ENCODE measurements at regions not wholly inside any gene's neighbourhood (a gene's known extent, or its start where the extent isn't known, plus 50 kb on each side); places are given as distances from the start of the nearest gene placed in this dataset.

GRCh38 chr1:58862728-58863385, 79.0 kb upstream of the JUN start:
- DNase-seq (ENCODE audit: low read depth) = no peak

DNA sequence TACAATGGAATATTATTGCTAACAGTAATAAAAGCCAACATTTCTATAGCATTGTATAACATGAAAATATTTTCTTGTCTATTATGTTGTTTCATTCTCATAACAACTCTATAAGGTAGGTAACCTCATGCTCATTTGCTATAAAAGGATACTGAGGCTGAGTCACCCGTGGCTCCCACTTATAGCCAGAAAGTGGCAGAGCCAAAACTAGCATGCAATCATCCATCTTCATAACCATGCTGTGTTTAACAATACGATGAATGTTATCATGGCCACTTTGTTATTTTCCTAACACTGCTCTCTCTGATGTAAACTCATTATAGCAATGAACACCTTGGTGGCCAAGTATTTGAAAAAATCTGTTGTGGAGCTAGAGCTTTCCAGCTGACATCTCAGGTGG, 80.8 kb upstream of the JUN start:
- DNase-seq (ENCODE audit: low read depth) = no peak

DNA sequence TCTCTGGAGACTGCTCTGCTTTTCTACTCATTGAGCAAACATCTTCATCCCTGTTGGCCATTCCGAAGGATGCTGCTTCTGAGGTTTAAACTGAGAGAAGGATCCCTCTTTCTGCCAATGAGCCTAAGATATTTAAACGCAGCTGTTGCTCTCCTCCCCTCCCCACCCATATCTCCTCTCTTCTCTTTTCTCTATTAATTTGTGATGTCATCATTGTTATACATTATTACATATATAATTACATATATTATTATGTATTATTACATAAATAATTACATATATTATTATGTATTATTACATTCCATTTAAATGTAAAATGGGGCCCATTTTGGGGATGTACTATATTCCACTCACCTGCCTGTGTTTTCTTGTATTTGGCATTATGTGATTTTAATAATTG, 82.7 kb upstream of the JUN start:
- DNase-seq (ENCODE audit: low read depth) = no peak

DNA sequence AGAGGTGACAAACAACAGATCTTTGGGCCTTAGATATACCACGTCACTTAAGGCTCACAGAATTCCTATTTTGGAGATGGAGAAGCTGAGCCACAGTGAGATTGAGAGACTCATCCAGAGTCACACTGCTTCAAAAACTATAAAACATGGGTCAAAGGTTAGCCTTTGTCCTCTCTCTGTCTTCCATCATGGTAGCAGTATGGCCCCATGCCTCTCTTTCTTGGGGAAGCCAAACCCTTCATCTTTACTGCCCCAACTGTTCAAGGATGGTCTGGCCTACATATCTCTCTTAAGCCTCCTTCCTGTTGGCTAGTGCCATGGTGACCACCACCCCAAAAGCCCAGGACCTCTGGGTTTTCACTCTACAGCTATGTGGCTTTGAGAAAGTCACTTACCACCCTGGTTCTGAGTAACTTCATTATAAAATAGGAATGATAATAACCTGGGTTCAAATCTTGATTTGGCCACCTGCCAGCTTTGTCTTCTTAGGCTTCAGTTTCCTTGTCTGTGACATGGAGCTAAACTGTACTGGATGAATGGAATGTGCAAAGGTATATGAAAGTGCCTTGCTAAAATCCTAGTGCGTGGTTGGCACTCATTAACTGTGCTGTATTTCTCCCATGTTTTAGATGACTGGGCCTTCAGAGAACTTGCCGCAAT, 85.9 kb upstream of the JUN start:
- no peak for DNase-seq (ENCODE audit: low read depth)

DNA sequence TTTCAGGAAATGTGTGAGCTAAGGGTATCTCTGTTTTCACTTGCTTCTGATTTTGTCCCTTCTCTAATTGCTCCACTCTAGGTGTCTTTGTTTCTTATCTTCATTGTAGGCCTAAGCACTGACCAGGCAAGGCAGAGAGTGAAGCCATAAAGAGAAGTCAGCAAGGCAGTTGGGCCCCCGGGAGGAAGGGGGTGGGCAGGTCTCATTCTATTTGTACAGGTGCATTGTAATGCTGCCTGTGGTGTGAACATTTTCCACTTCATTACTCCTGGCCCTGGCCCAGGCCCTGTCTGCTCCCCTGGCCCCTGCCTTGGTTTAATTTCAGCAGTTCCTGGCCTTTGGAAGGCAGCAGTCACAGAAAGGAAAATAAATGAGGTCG, 86.4 kb upstream of the JUN start:
- DNase-seq (ENCODE audit: low read depth) = no peak

DNA sequence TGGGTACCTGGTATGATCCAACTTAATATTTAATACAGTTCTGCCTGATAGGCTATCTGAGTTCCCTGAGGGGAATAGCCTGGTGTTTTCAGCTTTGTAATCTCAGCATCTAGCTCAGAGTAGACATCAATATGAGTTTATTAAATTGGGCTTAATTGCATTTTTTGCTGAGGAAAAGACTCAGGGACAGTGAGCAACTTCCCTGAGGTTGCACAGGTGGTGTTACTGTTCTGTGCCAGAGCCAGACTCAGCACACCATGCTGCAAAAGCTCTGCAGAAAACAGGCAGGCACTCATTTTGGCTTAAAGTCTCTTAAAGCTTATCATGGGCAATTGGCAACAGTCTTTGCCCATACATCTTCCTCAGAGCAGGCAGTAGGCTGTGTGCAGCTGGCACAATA, 90.5 kb upstream of the JUN start:
- no peak for DNase-seq (ENCODE audit: low read depth)

- DNase-seq (ENCODE audit: low read depth) = no peak
Observed at GRCh38 chr1:58874757-58875755, 91.2 kb upstream of the JUN start.

GRCh38 chr1:58879464-58879863, 95.6 kb upstream of the JUN start:
- no peak for DNase-seq (ENCODE audit: low read depth)

- DNase-seq (ENCODE audit: low read depth) = no peak
Observed at GRCh38 chr1:58880592-58880991, 96.7 kb upstream of the JUN start.

DNA sequence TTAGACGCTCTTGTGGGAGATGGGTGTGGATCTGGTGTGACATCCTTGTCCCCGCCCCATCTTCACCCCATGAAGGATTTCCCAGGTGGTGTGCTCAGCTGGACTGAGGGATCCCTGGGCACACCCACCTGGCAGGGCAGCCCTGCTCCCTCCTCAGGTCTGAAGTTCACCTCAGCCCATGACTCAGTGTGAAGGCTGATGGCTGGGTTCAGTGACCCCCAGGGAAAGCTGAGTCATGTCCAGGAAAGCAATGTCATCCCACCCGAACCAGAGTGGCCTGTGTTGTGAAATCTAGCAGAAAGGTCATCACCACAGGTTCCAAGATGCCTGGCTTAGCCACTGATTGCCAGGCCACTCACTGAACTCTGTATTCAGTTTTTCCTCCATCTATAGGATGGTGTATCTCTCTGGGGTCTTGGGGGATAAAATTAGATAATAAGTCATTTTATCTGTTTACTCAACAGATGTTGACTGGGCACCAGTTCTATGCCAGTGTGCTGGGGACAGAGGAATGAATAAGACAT, 97.7 kb upstream of the JUN start:
- DNase-seq (ENCODE audit: low read depth) = no peak

DNA sequence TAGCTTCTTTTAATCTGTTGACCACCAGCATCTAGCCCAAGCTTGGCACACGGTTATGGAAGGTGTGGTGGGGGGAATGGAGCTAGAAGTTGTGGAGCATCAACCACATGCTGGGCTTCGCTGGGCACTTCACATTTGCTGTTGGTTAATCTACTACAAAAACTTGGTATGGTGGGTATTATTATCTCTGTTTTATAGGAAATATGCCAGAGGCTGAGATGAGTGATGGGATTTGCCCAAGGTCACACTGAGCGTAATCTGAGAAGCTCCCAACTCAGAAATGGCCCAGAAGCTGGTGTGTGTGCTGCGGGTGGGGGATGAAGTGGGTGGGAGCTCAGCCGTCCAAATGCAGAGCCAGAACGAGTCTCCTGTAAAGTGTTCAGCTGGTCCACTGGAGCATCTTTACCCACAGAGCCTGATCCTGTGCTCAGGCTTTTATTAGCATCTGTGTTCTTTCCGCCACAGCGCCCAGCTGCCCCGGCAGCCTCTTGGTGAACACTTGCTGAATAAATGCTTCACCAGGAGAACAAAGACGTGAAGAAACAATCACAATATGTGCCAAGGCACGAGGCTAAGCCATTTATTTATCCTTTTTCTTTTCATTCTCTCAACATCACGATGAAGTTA, 98.6 kb upstream of the JUN start:
- no peak for DNase-seq (ENCODE audit: low read depth)

- no peak for DNase-seq (ENCODE audit: low read depth)
Observed at GRCh38 chr1:58883037-58883887, 99.4 kb upstream of the JUN start.

GRCh38 chr1:58883888-58884482, 100.1 kb upstream of the JUN start:
- no peak for DNase-seq (ENCODE audit: low read depth)

- DNase-seq (ENCODE audit: low read depth) = no peak
Observed at GRCh38 chr1:58884706-58885661, 101.1 kb upstream of the JUN start.

GRCh38 chr1:58885998-58886397, 102.2 kb upstream of the JUN start:
- no peak for DNase-seq (ENCODE audit: low read depth)

- DNase-seq (ENCODE audit: low read depth) = no peak
Observed at GRCh38 chr1:58886611-58887010, 102.8 kb upstream of the JUN start.

DNA sequence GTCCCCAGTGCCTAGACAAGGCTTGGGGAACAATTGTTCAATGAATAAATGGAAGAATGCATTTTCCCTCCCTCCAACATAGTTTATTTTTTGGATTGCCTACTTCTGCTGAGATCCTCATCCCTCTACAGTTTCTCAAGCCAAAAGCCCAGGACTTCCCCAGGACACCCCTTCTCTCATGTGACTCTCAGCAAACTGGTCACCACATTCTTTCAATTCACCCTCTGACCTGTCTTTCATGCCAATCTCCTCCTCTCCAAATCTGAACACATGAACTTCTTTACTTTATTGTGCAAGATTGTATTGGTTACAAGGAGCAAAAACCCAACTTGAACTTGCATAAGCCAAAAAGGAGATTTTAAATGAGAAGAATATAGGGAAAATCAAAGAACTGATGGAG, 103.2 kb upstream of the JUN start:
- DNase-seq (ENCODE audit: low read depth) = no peak

DNA sequence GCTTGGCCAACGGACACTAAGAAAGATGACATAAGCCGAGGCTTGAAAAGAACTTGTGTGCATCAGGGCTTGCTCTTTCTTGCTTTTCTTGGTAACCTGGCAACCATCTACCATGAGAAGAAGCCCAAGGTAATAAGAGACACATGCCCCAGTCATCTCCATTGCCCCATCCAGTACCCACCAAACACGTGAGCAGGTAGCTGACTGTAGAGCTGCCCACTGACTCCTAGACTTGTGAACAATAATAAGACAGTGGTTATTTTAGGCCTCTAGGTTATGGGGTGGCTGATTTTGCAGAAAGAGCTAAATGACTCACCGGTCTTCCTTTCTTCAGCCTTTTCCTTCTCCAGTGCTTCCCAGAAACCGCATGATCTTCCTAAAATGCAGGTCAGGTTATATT, 105.0 kb upstream of the JUN start:
- DNase-seq (ENCODE audit: low read depth) = no peak

GRCh38 chr1:58890113-58890512, 106.3 kb upstream of the JUN start:
- DNase-seq (ENCODE audit: low read depth) = no peak

- DNase-seq (ENCODE audit: low read depth) = no peak
Observed at GRCh38 chr1:58890609-58891008, 106.8 kb upstream of the JUN start.

Measured in stimulated activated CD8-positive, alpha-beta memory T cell treated with anti-CD3 and anti-CD28 coated beads, Interleukin-4, amount 100 ng/mL, for 24 hours (primary cell).